Endodermal cell (in vitro differentiated cells): ENCODE measurements at regions not wholly inside any gene's neighbourhood (a gene's known extent, or its start where the extent isn't known, plus 50 kb on each side); places are given as distances from the start of the nearest gene placed in this dataset.

Experiments used
- DNase-seq: peaks from one replicate; pipeline ENCODE4 v3.0.0-alpha.2; 2017
- H3K27ac ChIP-seq: 2 replicates; pipeline ENCODE4 v1.5.1; 2013; ENCODE audit warnings: mild to moderate bottlenecking, low read depth, low read length, moderate library complexity
- H3K27me3 ChIP-seq: 2 replicates; pipeline ENCODE4 v1.6.1; 2013; ENCODE audit warnings: mild to moderate bottlenecking, low read length, moderate library complexity; ENCODE audit not compliant: insufficient read depth, control insufficient read depth, poor library complexity, severe bottlenecking
- H3K36me3 ChIP-seq: 2 replicates; pipeline ENCODE4 v1.7.0; 2013; ENCODE audit warnings: mild to moderate bottlenecking, low read length, moderate library complexity; ENCODE audit not compliant: control insufficient read depth, insufficient read depth
- H3K4me1 ChIP-seq: one replicate; pipeline ENCODE4 v1.7.0; 2013; ENCODE audit warnings: low read length; ENCODE audit not compliant: control insufficient read depth, insufficient read depth
- H3K4me3 ChIP-seq: 2 replicates; pipeline ENCODE4 v1.5.1; 2013; ENCODE audit warnings: mild to moderate bottlenecking, low read length, moderate library complexity
- H3K9ac ChIP-seq: 2 replicates; pipeline ENCODE4 v1.6.1; 2013; ENCODE audit warnings: mild to moderate bottlenecking, low read length, moderate library complexity; ENCODE audit not compliant: poor library complexity, severe bottlenecking; ENCODE audit errors: extremely low read depth
- H3K9me3 ChIP-seq: 2 replicates; pipeline ENCODE4 v1.6.1; 2013; ENCODE audit warnings: mild to moderate bottlenecking, low read length, moderate library complexity; ENCODE audit not compliant: control insufficient read depth
- H3K27ac Mint-ChIP-seq: 2 replicates; pipeline ENCODE4 v1.8.0; 2020; ENCODE audit warnings: mixed read lengths
- H3K27me3 Mint-ChIP-seq: 2 replicates; pipeline ENCODE4 v1.8.0; 2021; ENCODE audit warnings: mild to moderate bottlenecking, mixed read lengths; ENCODE audit not compliant: insufficient read depth
- H3K36me3 Mint-ChIP-seq: 2 replicates; pipeline ENCODE4 v1.8.0; 2020; ENCODE audit warnings: low read depth, mixed read lengths
- H3K4me1 Mint-ChIP-seq: 2 replicates; pipeline ENCODE4 v1.8.0; 2020; ENCODE audit warnings: mixed read lengths
- H3K4me3 Mint-ChIP-seq: 2 replicates; pipeline ENCODE4 v1.8.0; 2020; ENCODE audit warnings: mild to moderate bottlenecking, moderate library complexity, mixed read lengths
- H3K9me3 Mint-ChIP-seq: 2 replicates; pipeline ENCODE4 v1.8.0; 2020; ENCODE audit warnings: mild to moderate bottlenecking, mixed read lengths
- CTCF ChIP-seq: fragments of 200-600 bp; sonication (generic); conservative IDR thresholded peaks from 2 replicates; pipeline ENCODE4 v1.5.0; 2021; ENCODE audit warnings: antibody characterized with exemption, mild to moderate bottlenecking
- WGBS, 2 experiments: methylation state at CpG; one replicate each; pipeline versions ENCODE4 v1.1.5 to v1.1.7; 2013; ENCODE audit warnings: missing lambda C conversion rate in 2 of 2, mixed read lengths in 1 of 2; ENCODE audit not compliant: insufficient coverage in 1 of 2, insufficient read length in 1 of 2; 5-methylcytosine and 5-hydroxymethylcytosine counted together

- Mint-ChIP-seq H3K27me3 (no peaks in the 10 kb centered on the region), H3K36me3 (no peaks in the 10 kb centered on the region), H3K9me3 (no peaks in the 10 kb centered on the region), H3K4me1 (no peaks in the 10 kb centered on the region), H3K27ac (no peak overlapping the region), H3K4me3 (no peak overlapping the region)
- TF ChIP-seq CTCF: no peak
- Histone ChIP-seq H3K9ac (no peak overlapping the region), H3K4me3 (no peak overlapping the region), H3K9me3 (no peaks in the 10 kb centered on the region), H3K4me1 (no peaks in the 10 kb centered on the region), H3K27ac (no peak overlapping the region), H3K27me3 (no peaks in the 10 kb centered on the region), H3K36me3 (no peaks in the 10 kb centered on the region)
- no peak for DNase-seq
- WGBS, 2 experiments: 92 to 100% methylated on average over 1 to 2 of the region's 2 CpGs
These were observed 124.2 kb upstream of the WDR11 start for GRCh38 chr10:120727001-120727400.

GRCh38 chr10:120729547-120729946, 121.6 kb upstream of the WDR11 start:
- no peaks in the 10 kb centered on the region for H3K9me3 ChIP-seq
- H3K27me3 ChIP-seq: no peaks in the 10 kb centered on the region
- H3K4me1 ChIP-seq: no peaks in the 10 kb centered on the region
- 100% methylated on average over 1 of the region's 1 CpG; no CpG with 5 or more reads in 1 of the 2 experiments for WGBS, 2 experiments
- no peak overlapping the region for H3K27ac ChIP-seq
- H3K9me3 Mint-ChIP-seq: no peaks in the 10 kb centered on the region
- no peak overlapping the region for H3K27ac Mint-ChIP-seq
- H3K4me1 Mint-ChIP-seq: no peaks in the 10 kb centered on the region
- no peak for TF ChIP-seq CTCF
- H3K36me3 ChIP-seq: no peaks in the 10 kb centered on the region
- no peak for DNase-seq
- no peak overlapping the region for H3K4me3 Mint-ChIP-seq
- H3K4me3 ChIP-seq: no peak overlapping the region
- H3K36me3 Mint-ChIP-seq: no peaks in the 10 kb centered on the region
- H3K27me3 Mint-ChIP-seq: no peaks in the 10 kb centered on the region
- H3K9ac ChIP-seq: no peak overlapping the region

- Histone ChIP-seq H3K4me3 (no peak overlapping the region), H3K4me1 (no peaks in the 10 kb centered on the region), H3K27ac (no peak overlapping the region), H3K9me3 (no peaks in the 10 kb centered on the region), H3K36me3 (no peaks in the 10 kb centered on the region), H3K27me3 (no peaks in the 10 kb centered on the region), H3K9ac (no peak overlapping the region)
- 86% methylated on average over 1 of the region's 1 CpG; no CpG with 5 or more reads in 1 of the 2 experiments for WGBS, 2 experiments
- no peak for TF ChIP-seq CTCF
- no peak for DNase-seq
- no peaks in the 10 kb centered on the region for H3K36me3 Mint-ChIP-seq
- H3K9me3 Mint-ChIP-seq: no peaks in the 10 kb centered on the region
- no peaks in the 10 kb centered on the region for H3K27me3 Mint-ChIP-seq
- H3K27ac Mint-ChIP-seq: no peak overlapping the region
- H3K4me3 Mint-ChIP-seq: no peak overlapping the region
- peaks cover 6% of the 10 kb centered on the region for H3K4me1 Mint-ChIP-seq
These were observed 119.1 kb upstream of the WDR11 start for GRCh38 chr10:120732067-120732466.
